SH-SY5Y (cell line): ENCODE measurements at regions not wholly inside any gene's neighbourhood (a gene's known extent, or its start where the extent isn't known, plus 50 kb on each side); places are given as distances from the start of the nearest gene placed in this dataset.

Experiments used
- GATA2 ChIP-seq: IDR thresholded peaks from 2 replicates; pipeline ENCODE4 v1.6.1; 2011; ENCODE audit warnings: mild to moderate bottlenecking, low read depth, low read length
- GATA3 ChIP-seq: IDR thresholded peaks from 2 replicates; pipeline ENCODE4 v1.6.1; 2011; ENCODE audit warnings: low read depth, mild to moderate bottlenecking, low read length, moderate library complexity

GRCh38 chr2:46839045-46839444 lies 76.6 kb downstream of the MCFD2 start:
- TF ChIP-seq GATA2 (no peak), GATA3 (no peak)
